DOHH2 (cell line): ENCODE measurements at regions not wholly inside any gene's neighbourhood (a gene's known extent, or its start where the extent isn't known, plus 50 kb on each side); places are given as distances from the start of the nearest gene placed in this dataset.

ENCODE experiments used
- H3F3A ChIP-seq: fragments of 200-600 bp; sonication (generic), shearing (Covaris generic); 2 replicates; pipeline ENCODE4 v1.6.0; 2016; ENCODE audit warnings: antibody characterized with exemption, mild to moderate bottlenecking; ENCODE audit not compliant: control insufficient read depth, insufficient read depth
- H3K27ac ChIP-seq: fragments of 200-600 bp; sonication (generic); 2 replicates; pipeline ENCODE4 v1.5.1; 2014; ENCODE audit warnings: low read depth, mild to moderate bottlenecking, low read length, moderate library complexity
- H3K27me3 ChIP-seq: fragments of 200-600 bp; sonication (generic); 2 replicates; pipeline ENCODE4 v1.6.1; 2014; ENCODE audit warnings: mild to moderate bottlenecking, low read length, mixed read lengths; ENCODE audit not compliant: control insufficient read depth
- H3K36me3 ChIP-seq: fragments of 200-600 bp; sonication (generic); 2 replicates; pipeline ENCODE4 v1.6.1; 2014; ENCODE audit warnings: mild to moderate bottlenecking, low read length, moderate library complexity, mixed read lengths; ENCODE audit not compliant: control insufficient read depth
- H3K4me1 ChIP-seq: fragments of 200-600 bp; sonication (generic); 2 replicates; pipeline ENCODE4 v1.6.1; 2014; ENCODE audit warnings: mild to moderate bottlenecking, low read length, mixed read lengths; ENCODE audit not compliant: control insufficient read depth
- H3K4me2 ChIP-seq: fragments of 200-600 bp; sonication (generic); 2 replicates; pipeline ENCODE4 v1.6.0; 2014; ENCODE audit warnings: mild to moderate bottlenecking, low read length, moderate library complexity
- H3K4me3 ChIP-seq: fragments of 200-600 bp; sonication (generic); 2 replicates; pipeline ENCODE4 v1.5.1; 2014; ENCODE audit warnings: mild to moderate bottlenecking, low read length, mixed read lengths
- H3K79me2 ChIP-seq: fragments of 200-600 bp; sonication (generic); 2 replicates; pipeline ENCODE4 v1.6.1; 2014; ENCODE audit warnings: mild to moderate bottlenecking, low read length, mixed read lengths; ENCODE audit not compliant: control insufficient read depth
- H3K9me2 ChIP-seq: fragments of 200-600 bp; sonication (generic); replicated peaks from 2 replicates; pipeline ENCODE4 v1.6.1; 2014; ENCODE audit warnings: mild to moderate bottlenecking, low read length, mixed read lengths; ENCODE audit not compliant: control insufficient read depth
- H3K9me3 ChIP-seq: fragments of 200-600 bp; sonication (generic); 2 replicates; pipeline ENCODE4 v1.6.1; 2014; ENCODE audit warnings: antibody characterized with exemption, low read length, mixed read lengths; ENCODE audit not compliant: control insufficient read depth, insufficient read depth
- H4K20me1 ChIP-seq: fragments of 200-600 bp; sonication (generic); 2 replicates; pipeline ENCODE4 v1.6.0; 2014; ENCODE audit warnings: low read depth, mild to moderate bottlenecking, antibody characterized with exemption, low read length, moderate library complexity; ENCODE audit not compliant: control insufficient read depth, insufficient read depth
- EZH2phosphoT487 ChIP-seq: fragments of 200-600 bp; sonication (generic); IDR thresholded peaks from 2 replicates; pipeline ENCODE4 v1.6.1; 2017; ENCODE audit warnings: borderline replicate concordance, mild to moderate bottlenecking, antibody characterized with exemption, low read length, moderate library complexity, mixed read lengths
- TF ChIP-seq, protein P1 (sequence below): fragments of 200-600 bp; sonication (generic); IDR thresholded peaks from one replicate; pipeline ENCODE4 v1.5.1; 2014; ENCODE audit warnings: antibody characterized with exemption, mild to moderate bottlenecking, low read depth, low read length; ENCODE audit not compliant: poor library complexity, severe bottlenecking

GRCh38 chr16:47887496-47887895 lies 268.3 kb downstream of the ABCC12 start:
- Histone ChIP-seq H3K9me2 (no peaks in the 10 kb centered on the region), H3F3A (no peaks in the 10 kb centered on the region), H3K27ac (no peak overlapping the region), H3K27me3 (peaks cover 24% of the 10 kb centered on the region), H3K9me3 (no peaks in the 10 kb centered on the region), H3K4me2 (no peak overlapping the region), H3K4me1 (no peaks in the 10 kb centered on the region), H3K79me2 (no peaks in the 10 kb centered on the region), H4K20me1 (no peaks in the 10 kb centered on the region), H3K4me3 (no peak overlapping the region), H3K36me3 (no peaks in the 10 kb centered on the region)
- TF ChIP-seq EZH2phosphoT487, result no peak
- TF ChIP-seq, protein P1, sequence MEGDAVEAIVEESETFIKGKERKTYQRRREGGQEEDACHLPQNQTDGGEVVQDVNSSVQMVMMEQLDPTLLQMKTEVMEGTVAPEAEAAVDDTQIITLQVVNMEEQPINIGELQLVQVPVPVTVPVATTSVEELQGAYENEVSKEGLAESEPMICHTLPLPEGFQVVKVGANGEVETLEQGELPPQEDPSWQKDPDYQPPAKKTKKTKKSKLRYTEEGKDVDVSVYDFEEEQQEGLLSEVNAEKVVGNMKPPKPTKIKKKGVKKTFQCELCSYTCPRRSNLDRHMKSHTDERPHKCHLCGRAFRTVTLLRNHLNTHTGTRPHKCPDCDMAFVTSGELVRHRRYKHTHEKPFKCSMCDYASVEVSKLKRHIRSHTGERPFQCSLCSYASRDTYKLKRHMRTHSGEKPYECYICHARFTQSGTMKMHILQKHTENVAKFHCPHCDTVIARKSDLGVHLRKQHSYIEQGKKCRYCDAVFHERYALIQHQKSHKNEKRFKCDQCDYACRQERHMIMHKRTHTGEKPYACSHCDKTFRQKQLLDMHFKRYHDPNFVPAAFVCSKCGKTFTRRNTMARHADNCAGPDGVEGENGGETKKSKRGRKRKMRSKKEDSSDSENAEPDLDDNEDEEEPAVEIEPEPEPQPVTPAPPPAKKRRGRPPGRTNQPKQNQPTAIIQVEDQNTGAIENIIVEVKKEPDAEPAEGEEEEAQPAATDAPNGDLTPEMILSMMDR, result no peak

- Histone ChIP-seq H3K4me3 (no peak overlapping the region), H3K27me3 (peaks cover 21% of the 10 kb centered on the region), H3K27ac (no peak overlapping the region), H3K9me3 (no peaks in the 10 kb centered on the region), H3K4me2 (no peak overlapping the region), H3K4me1 (no peaks in the 10 kb centered on the region), H3F3A (no peaks in the 10 kb centered on the region), H3K36me3 (no peaks in the 10 kb centered on the region), H3K9me2 (no peaks in the 10 kb centered on the region), H4K20me1 (no peaks in the 10 kb centered on the region), H3K79me2 (no peaks in the 10 kb centered on the region)
- TF ChIP-seq, protein P1, result no peak
- TF ChIP-seq EZH2phosphoT487, result no peak
Measured at GRCh38 chr16:47886631-47887415, 269.0 kb downstream of the ABCC12 start.

DNA sequence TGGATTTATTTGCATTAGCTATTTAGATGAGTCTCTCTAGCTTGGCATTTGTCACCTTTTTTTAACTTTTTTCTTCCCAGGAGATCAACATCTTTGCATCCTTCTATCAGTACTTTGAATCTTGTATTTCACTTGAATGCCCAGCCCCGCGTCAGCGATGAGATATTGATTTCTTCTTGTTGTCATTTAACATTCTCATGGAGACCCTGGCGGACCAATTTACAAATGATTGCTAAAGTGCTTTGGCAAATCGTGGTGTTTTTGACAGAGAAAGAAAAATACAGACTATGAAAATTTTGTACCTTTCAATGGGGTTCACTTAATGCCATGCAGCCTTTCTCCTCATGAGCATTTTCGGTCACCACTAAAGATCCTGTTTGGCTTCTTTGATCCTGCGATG lies 269.7 kb downstream of the ABCC12 start:
- Histone ChIP-seq H3K27me3 (peaks cover 17% of the 10 kb centered on the region), H3K4me3 (no peak overlapping the region), H3K4me2 (no peak overlapping the region), H3F3A (no peaks in the 10 kb centered on the region), H3K4me1 (no peaks in the 10 kb centered on the region), H3K27ac (no peak overlapping the region), H3K79me2 (no peaks in the 10 kb centered on the region), H3K36me3 (no peaks in the 10 kb centered on the region), H3K9me3 (no peaks in the 10 kb centered on the region), H4K20me1 (no peaks in the 10 kb centered on the region), H3K9me2 (no peaks in the 10 kb centered on the region)
- no peak for TF ChIP-seq EZH2phosphoT487
- TF ChIP-seq, protein P1, result no peak
